ENCODE measurements at regions not wholly inside any gene's neighbourhood (a gene's known extent, or its start where the extent isn't known, plus 50 kb on each side); places are given as distances from the start of the nearest gene placed in this dataset.

DNA sequence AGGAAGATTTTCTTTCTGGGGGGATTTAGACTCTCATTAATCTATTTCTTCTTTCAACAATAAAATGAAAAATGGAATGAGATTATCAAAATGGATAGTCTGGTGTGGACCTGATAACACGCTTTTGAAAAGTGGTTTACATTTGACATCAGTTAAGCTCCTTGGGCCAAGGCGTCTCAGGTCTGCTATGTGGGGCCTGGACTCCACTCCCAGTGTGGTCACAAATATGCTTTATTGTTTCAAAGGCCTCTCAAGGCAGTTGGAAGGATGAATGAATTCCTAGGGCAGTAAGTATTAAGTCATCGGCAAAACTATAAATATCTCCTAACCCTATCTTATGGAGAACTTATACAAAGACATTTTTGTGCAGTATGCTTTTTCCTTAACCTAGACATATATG is 74.5 kb downstream of the ETAA1 start:
- H3K36me3 ChIP-seq (ENCODE audit: control insufficient read depth in 2 of 2, extremely low read depth in 1 of 2, insufficient read depth in 2 of 2, low read length in 2 of 2): no peaks in the 10 kb centered on the region
- ChIA-PET CTCF (no interaction called here), POLR2A (no interaction called here)
- H3K9me3 ChIP-seq (replicated peaks; ENCODE audit: control insufficient read depth, insufficient read depth, low read length): no peaks in the 10 kb centered on the region
- TF ChIP-seq POLR2AphosphoS5 (IDR thresholded peaks at IDR 0.05; ENCODE audit: insufficient read depth, low read depth, low read length): no peak
- TF ChIP-seq, protein P1, sequence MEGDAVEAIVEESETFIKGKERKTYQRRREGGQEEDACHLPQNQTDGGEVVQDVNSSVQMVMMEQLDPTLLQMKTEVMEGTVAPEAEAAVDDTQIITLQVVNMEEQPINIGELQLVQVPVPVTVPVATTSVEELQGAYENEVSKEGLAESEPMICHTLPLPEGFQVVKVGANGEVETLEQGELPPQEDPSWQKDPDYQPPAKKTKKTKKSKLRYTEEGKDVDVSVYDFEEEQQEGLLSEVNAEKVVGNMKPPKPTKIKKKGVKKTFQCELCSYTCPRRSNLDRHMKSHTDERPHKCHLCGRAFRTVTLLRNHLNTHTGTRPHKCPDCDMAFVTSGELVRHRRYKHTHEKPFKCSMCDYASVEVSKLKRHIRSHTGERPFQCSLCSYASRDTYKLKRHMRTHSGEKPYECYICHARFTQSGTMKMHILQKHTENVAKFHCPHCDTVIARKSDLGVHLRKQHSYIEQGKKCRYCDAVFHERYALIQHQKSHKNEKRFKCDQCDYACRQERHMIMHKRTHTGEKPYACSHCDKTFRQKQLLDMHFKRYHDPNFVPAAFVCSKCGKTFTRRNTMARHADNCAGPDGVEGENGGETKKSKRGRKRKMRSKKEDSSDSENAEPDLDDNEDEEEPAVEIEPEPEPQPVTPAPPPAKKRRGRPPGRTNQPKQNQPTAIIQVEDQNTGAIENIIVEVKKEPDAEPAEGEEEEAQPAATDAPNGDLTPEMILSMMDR (IDR thresholded peaks at IDR 0.05; ENCODE audit: extremely low read depth in 1 of 2, insufficient read depth in 1 of 2, low read depth in 1 of 2, low read length in 2 of 2): no peak
- no peak for TF ChIP-seq EZH2 (IDR thresholded peaks at IDR 0.05; ENCODE audit: borderline replicate concordance, low read depth, low read length, severe bottlenecking)
- TF ChIP-seq GATA2 (IDR thresholded peaks at IDR 0.05; ENCODE audit: insufficient read depth, insufficient read length, low read depth, low read length): no peak
- no peak for TF ChIP-seq JUN (IDR thresholded peaks at IDR 0.05; ENCODE audit: borderline replicate concordance, insufficient read depth, insufficient read length, low read depth)
- TF ChIP-seq POLR2A (IDR thresholded peaks at IDR 0.05; ENCODE audit: low read depth, low read length): no peak
- no peak for TF ChIP-seq FOS (IDR thresholded peaks at IDR 0.05; ENCODE audit: borderline replicate concordance, insufficient read depth, low read length)
- TF ChIP-seq, protein P2, sequence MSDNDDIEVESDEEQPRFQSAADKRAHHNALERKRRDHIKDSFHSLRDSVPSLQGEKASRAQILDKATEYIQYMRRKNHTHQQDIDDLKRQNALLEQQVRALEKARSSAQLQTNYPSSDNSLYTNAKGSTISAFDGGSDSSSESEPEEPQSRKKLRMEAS (IDR thresholded peaks at IDR 0.05; ENCODE audit: insufficient read depth, insufficient read length): no peak
- no peak for TF ChIP-seq MYC (IDR thresholded peaks at IDR 0.05; ENCODE audit: low read depth, low read length)
- dilution Hi-C loops (cut with MboI; ENCODE audit: extremely low pct_ligation_motif_present, low sequenced_read_pairs): no loop called here
- no peak overlapping the region for H3K4me2 ChIP-seq (ENCODE audit: insufficient read depth, low read length)
- no peaks in the 10 kb centered on the region for H3K4me1 ChIP-seq (ENCODE audit: control insufficient read depth, extremely low read depth, insufficient read depth, low read length)
- DNase-seq (ENCODE audit: low read depth, low spot score) (no peak), FAIRE-seq (no peak)
- no peak overlapping the region for H2AFZ ChIP-seq (ENCODE audit: low read depth, low read length)
- H3K27ac ChIP-seq (ENCODE audit: insufficient read depth, low read depth, low read length): no peak overlapping the region
- no peaks in the 10 kb centered on the region for H4K20me1 ChIP-seq (replicated peaks; ENCODE audit: control insufficient read depth, extremely low read depth, insufficient read depth, low read length)
- H3K27me3 ChIP-seq (ENCODE audit: control insufficient read depth in 2 of 2, insufficient read depth in 2 of 2, low read length in 2 of 2): no peaks in the 10 kb centered on the region
- H3K9ac ChIP-seq (replicated peaks; ENCODE audit: extremely low read depth, insufficient read depth, low read length): no peak overlapping the region
- intact Hi-C loops (cut with micrococcal nuclease): loop anchor here (5.0 to 10.0 kb wide), 2 partner anchors 717 to 1829 kb away; no protein-coding TSS in a partner anchor
- BruUV-seq (replicated peaks): no TSS peak
- H3K9me1 ChIP-seq (replicated peaks; ENCODE audit: control insufficient read depth, extremely low read depth, insufficient read depth, low read length): no peaks in the 10 kb centered on the region
- H3K4me3 ChIP-seq (replicated peaks in 1 of 3; ENCODE audit: insufficient read depth in 1 of 3, low read depth in 1 of 3, low read length in 3 of 3): no peak overlapping the region
- no peaks in the 10 kb centered on the region for H3K79me2 ChIP-seq (ENCODE audit: control insufficient read depth, insufficient read depth, low read length)
